CD4-positive, alpha-beta T cell treated with Interleukin-10 for 1 hour (primary cell): ENCODE measurements at regions not wholly inside any gene's neighbourhood (a gene's known extent, or its start where the extent isn't known, plus 50 kb on each side); places are given as distances from the start of the nearest gene placed in this dataset.
"Not testable (repeated sequence)": the region's sequence is repeated elsewhere in the genome, so short reads cannot be mapped to it uniquely, and the experiment has no call there.

ENCODE experiments used
- DNase-seq: peaks from one replicate; pipeline ENCODE4 v3.0.0-alpha.2; 2020

DNA sequence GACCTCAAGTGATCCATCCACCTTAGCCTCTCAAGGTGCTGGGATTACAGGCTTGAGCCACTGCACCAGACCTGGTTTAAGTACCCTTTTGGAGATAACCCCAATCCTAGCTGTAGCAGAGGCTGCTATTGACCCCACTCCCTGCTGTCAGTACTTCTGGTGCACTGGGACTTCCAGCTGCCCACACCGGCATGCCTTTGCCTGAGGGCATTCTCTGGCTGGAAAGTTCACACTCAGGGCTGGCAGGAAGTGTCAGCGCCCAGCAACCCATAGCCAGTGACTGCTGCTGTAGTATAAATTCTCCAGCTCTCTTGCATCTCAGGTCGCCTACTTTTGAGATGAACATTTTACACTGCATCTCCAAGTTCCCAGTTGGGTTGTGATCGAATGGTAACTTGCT, 75.3 kb downstream of the UTRN start:
- no peak for DNase-seq

- no peak for DNase-seq
Observed at GRCh38 chr6:144361016-144361415, 75.9 kb downstream of the UTRN start.

- no peak for DNase-seq
Observed at GRCh38 chr6:144362042-144363018, 77.2 kb downstream of the UTRN start.

- no peak for DNase-seq
Observed at GRCh38 chr6:144364208-144364720, 79.1 kb downstream of the UTRN start.

- DNase-seq, result no peak
Observed at GRCh38 chr6:144364782-144365181, 79.6 kb downstream of the UTRN start.

GRCh38 chr6:144365271-144365670, 80.1 kb downstream of the UTRN start:
- DNase-seq, result no peak

DNA sequence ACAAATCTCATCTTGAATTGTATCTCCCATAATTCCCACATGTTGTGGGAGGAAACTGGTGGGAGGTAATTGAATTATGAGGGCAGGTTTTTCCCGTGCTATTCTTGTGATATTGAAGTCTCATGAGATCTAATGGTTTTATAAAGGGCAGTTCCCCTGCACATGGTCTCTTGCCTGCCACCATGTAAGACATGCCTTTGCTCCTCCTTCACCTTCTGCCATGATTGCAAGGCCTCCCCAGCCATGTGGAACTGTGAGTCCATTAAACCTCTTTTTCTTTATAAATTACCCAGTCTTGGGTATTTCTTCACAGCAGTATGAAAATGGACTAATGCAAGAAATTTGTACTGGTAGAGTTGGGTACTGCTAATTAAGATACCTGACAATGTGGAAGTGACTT, 84.6 kb downstream of the UTRN start:
- not testable (repeated sequence) for DNase-seq

DNA sequence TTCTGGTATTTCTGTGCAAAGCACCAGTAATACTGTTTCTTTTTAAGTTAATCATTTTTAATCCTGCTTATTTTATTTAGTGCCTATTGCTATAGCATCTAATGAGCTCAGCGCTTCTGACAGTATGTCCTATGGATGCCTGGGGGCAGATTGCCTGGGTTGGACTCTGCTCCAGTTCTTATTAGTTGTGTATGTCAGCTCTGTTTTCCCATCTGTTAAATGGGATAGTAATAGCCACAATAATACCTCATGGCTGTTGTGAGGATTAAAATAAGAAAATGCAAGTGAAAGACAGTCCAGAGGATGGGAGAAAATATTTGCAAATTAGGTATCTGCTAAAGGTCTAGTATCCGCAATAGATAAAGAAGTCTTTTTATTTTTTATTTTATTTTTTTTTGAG, 87.0 kb downstream of the UTRN start:
- DNase-seq, result no peak

DNA sequence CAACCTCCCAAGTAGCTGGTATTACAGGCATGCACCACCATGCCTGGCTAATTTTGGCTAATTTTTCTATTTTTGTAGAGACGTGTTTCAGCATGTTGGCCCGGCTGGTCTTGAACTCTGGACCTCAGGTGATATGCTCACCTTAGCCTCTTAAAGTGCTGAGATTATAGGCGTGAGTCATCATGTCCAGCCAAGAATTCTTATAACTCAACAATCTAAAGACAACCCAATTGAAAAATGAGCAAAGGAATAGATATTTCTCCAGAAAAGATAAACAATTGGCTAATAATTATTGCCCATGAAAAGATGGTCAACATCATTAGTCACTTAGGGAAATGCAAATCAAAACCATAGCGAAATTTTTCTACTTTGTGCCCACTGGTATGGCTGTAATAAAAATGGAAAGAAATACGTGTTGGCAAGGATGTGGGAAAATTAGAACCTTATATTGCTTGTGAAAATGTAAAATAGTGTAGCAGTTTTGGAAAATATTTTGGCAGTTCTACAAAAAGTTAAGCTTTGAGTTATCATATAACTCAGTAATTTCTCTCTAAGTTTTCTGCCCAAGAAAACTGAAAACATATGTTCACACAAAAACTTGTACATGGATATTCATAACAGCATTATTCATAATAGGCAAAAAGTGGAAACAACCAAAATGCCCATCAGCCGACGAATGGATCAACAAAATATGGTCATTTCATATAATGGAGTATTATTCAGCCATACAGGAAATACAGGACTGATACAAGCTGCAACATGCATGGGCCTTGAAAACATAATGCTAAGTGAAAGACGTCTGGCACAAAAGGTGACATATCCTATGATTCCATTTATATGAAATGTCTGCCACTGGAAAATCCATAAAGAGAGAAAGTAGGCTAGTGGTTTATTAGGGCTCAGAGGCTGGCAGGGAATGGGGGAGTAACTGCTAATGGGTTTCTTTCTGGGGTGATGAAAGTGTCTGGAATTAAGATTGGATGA, 87.8 kb downstream of the UTRN start:
- no peak for DNase-seq

DNA sequence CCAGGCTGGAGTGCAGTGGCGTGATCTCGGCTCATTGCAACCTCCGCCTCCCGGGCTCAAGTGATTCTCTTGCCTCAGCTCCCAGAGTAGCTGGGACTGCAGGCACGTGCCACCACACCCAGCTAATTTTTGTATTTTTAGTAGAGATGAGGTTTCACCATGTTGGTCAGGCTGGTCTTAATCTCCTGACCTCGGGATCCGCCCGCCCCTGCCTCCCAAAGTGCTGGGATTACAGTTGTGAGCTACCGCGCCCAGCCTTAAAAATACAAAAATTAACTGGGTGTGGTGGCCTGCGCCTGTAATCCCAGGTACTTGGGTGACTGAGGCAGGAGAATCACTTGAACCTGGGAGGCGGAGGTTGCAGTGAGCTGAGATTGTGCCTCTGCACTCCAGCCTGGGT, 89.4 kb downstream of the UTRN start:
- DNase-seq, result not testable (repeated sequence)

DNA sequence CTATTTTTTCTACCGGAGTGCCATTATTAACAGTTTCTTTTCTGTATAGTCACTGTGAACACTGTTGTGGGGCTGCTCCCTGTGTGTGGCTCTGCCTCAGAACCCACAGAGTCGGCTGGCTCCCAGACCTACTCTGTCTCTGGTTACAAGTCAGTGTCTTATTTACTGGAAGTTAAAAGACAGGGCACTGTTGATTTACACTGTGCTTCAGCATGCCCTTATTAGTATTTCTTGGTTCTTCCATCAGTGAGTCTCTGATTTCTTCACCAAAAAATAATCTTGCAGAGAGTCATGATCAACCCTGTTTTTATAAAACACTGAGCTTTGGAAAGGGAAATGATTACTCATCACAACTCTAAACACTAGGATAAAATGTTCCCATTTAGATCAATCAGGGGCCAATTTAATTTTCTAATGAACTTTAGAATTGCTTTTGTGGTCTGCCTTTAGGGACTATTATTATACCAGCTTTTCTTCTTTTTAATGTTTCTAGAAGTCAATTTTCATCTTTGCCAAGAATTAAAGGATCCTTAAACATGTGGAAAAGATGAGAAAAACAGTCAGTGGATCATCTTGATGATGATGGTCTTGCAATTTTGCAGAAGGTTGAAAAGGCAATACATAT, 92.6 kb downstream of the UTRN start:
- DNase-seq, result no peak

GRCh38 chr6:144378437-144378836, 93.3 kb downstream of the UTRN start:
- no peak for DNase-seq

GRCh38 chr6:144379356-144379755, 94.2 kb downstream of the UTRN start:
- no peak for DNase-seq

DNA sequence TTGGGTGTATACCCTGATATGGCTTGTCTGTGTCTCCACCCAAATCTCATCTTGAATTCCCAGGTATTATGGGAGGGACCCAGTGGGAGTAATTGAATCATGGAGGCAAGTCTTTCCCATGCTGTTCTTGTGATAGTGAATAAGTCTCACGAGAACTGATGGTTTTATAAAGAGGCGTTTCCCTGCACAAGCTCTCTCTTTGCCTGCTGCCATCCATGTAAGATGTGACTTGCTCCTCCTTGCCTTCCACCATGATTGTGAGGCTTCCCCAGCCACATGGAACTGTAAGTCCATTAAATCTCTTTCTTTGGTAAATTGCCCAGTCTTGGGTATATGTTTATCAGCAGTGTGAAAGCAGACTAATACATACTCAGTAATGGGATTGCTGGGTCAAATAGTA, 96.4 kb downstream of the UTRN start:
- DNase-seq, result not testable (repeated sequence)

DNA sequence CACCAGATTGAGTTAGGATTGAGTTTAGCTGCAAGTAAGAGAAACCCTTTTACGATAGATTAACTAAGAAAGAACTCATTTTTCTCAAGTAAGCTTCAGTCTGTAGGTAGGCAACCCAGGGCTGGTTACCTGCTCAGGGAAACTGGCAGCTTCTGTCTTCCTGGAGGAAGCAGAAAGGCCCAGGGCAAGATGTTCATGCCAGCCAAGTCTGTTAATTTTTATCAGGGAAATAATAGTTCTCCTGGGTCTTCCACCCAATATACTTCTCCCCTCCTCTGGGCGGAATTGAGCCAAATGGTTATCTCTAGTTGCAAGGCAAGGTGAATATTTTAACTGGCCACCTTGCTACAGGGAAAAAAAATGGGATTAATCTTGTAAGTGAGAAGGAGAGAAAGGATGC, 98.2 kb downstream of the UTRN start:
- DNase-seq, result no peak

DNA sequence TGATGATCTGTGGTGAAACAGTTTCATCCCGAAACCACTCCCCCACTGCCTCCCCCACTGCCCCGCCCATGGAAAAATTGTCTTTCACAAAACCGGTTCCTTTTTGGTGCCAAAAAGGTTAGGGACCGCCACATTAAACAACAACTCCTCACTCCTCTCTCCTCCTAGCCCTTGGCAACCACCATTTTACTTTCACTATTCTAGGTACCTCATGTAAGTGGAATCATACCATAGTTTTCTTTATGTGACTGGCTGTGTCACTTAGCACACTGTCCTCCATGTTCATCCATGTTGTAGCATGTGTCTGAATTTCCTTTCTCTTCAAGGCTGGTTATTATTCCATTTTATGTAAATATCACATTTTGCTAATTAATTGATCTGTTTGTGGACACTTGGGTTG, 99.3 kb downstream of the UTRN start:
- no peak for DNase-seq

GRCh38 chr6:144389474-144389873, 104.3 kb downstream of the UTRN start:
- not testable (repeated sequence) for DNase-seq

DNA sequence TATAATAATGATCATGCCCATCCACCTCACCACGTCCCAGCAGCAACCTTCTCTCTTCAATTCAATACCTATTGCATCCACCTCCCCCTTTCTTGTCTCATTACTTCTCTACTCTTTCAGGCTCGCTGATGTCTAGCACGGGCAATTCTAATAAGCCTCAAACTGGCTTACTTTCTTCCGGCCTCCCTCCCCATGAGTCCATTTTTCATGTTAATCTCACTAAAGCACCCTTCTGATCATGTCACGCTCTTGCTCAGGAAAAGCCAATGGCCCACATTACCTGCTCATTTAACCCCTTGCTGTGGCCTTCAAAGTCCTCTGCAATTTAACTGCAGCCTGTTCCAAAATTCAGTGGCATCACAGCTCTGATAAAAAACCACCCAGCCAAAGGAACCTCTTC, 105.1 kb downstream of the UTRN start:
- no peak for DNase-seq

GRCh38 chr6:144390886-144391285, 105.8 kb downstream of the UTRN start:
- DNase-seq, result no peak

- no peak for DNase-seq
Observed at GRCh38 chr6:144392536-144392935, 107.4 kb downstream of the UTRN start.

- DNase-seq, result no peak
Observed at GRCh38 chr6:144394210-144394609, 109.1 kb downstream of the UTRN start.

GRCh38 chr6:144395014-144395413, 109.9 kb downstream of the UTRN start:
- DNase-seq, result no peak

GRCh38 chr6:144395826-144396225, 110.7 kb downstream of the UTRN start:
- no peak for DNase-seq
